Upper lobe of right lung (tissue), 1 donor: ENCODE measurements at regions not wholly inside any gene's neighbourhood (a gene's known extent, or its start where the extent isn't known, plus 50 kb on each side); places are given as distances from the start of the nearest gene placed in this dataset.

Source experiments
- ATAC-seq: fragments of 200-7000 bp; cut with Tn5 transposase; one replicate; pipeline ENCODE4 v1.9.1; 2020; ENCODE audit warnings: mild to moderate bottlenecking, moderate library complexity
- DNase-seq: peaks from one replicate; pipeline ENCODE4 v3.0.0-alpha.2; 2020
- H3K27ac ChIP-seq: fragments of 200-600 bp; one replicate; pipeline ENCODE4 v1.8.0; 2022
- H3K27me3 ChIP-seq: fragments of 200-600 bp; one replicate; pipeline ENCODE4 v1.8.0; 2022; ENCODE audit warnings: mild to moderate bottlenecking
- H3K36me3 ChIP-seq: fragments of 200-600 bp; one replicate; pipeline ENCODE4 v1.8.0; 2022
- H3K4me1 ChIP-seq: fragments of 200-600 bp; one replicate; pipeline ENCODE4 v1.8.0; 2022
- H3K4me3 ChIP-seq: fragments of 200-600 bp; one replicate; pipeline ENCODE4 v1.8.0; 2022; ENCODE audit warnings: mild to moderate bottlenecking
- H3K9me3 ChIP-seq: fragments of 200-600 bp; one replicate; pipeline ENCODE4 v1.8.0; 2022
- CTCF ChIP-seq: fragments of 200-600 bp; IDR thresholded peaks from one replicate; pipeline ENCODE4 v1.8.0; 2022; ENCODE audit warnings: antibody characterized with exemption
- intact Hi-C: fragments of 100-400 bp; cut with DNase I; formaldehyde crosslinking; loops from one replicate; pipeline ENCODE4 v1.11.0; 2022
- donor health status: DM: no; HTN: yes; CAD: no; lungs with severe emphysema.

DNA sequence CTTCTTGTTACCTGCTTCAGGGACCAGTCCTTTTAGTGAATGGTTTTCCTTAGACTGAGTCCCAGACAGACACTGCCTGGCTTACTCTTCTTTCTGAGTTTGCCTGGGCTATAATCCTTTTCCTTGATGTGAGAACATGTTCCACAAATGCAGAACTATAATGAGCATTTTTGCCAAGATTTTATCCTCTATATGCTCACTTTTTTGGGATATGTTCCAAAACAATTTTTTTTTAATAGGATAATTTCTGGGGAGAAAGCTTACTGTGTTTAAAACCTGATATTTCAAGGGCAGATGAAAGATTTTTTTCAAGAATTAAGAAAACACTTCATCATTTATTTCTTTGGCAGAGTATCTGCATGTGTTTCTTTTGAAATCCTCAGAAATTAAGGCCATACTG, 110.0 kb upstream of the TENM4 start:
- ATAC-seq (no peak), DNase-seq (no peak)
- TF ChIP-seq CTCF, result no peak
- no peaks in the 10 kb centered on the region for H3K36me3 ChIP-seq
- H3K4me3 ChIP-seq, result no peak overlapping the region
- H3K27me3 ChIP-seq, result no peaks in the 10 kb centered on the region
- no peaks in the 10 kb centered on the region for H3K4me1 ChIP-seq
- intact Hi-C loops, result no loop called here
- no peaks in the 10 kb centered on the region for H3K9me3 ChIP-seq
- H3K27ac ChIP-seq, result no peak overlapping the region

DNA sequence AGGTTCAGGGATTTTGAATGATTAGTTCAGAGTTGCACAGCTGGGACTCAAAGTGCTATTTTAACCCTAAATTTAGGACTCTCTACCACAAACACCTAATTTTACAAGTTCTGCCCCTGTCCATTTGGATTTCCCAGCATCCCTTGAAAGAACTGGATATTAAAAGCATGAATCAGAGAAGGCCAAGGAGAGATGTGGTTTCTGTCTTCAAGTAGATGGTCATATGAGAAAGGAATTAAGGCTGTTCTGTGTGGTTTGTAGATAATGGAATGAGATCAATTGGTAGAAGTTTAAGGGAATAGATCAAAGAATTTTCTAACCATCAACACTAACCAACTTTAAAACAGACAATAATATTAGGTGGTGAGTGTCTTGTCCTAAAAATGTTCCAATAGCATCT, 106.4 kb upstream of the TENM4 start:
- no peak for TF ChIP-seq CTCF
- Histone ChIP-seq H3K27me3 (no peaks in the 10 kb centered on the region), H3K27ac (no peak overlapping the region), H3K4me1 (no peaks in the 10 kb centered on the region), H3K9me3 (no peaks in the 10 kb centered on the region), H3K4me3 (no peak overlapping the region), H3K36me3 (no peaks in the 10 kb centered on the region)
- intact Hi-C loops, result no loop called here
- no peak for ATAC-seq
- no peak for DNase-seq

- H3K27me3 ChIP-seq, result no peaks in the 10 kb centered on the region
- H3K9me3 ChIP-seq, result no peaks in the 10 kb centered on the region
- H3K4me1 ChIP-seq, result no peaks in the 10 kb centered on the region
- no peak overlapping the region for H3K27ac ChIP-seq
- DNase-seq (no peak), ATAC-seq (peak; percentile 67)
- no peak for TF ChIP-seq CTCF
- H3K36me3 ChIP-seq, result no peaks in the 10 kb centered on the region
- H3K4me3 ChIP-seq, result no peak overlapping the region
- intact Hi-C loops, result no loop called here
These were observed 105.5 kb upstream of the TENM4 start for GRCh38 chr11:79546351-79546750.

DNA sequence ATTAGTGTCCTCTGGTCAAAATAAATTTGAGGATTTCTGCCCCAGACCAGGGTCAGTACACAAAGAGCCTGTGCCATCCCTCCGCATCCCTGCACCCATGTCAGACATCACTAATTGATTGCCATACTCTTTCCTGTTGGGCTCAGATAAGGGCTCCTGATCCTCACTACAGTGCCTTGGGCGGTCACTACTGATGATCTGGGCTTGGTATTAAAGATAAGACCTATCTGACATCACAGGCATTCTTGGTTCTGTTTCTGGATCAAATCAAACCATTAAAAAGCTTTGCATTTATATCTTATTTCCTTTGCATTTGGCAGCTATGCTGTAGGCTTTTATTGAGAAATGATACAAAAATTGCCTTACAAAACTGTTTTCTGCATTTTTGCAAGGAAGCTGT, 103.5 kb upstream of the TENM4 start:
- no peak for TF ChIP-seq CTCF
- Histone ChIP-seq H3K27ac (no peak overlapping the region), H3K9me3 (no peaks in the 10 kb centered on the region), H3K4me1 (no peaks in the 10 kb centered on the region), H3K36me3 (no peaks in the 10 kb centered on the region), H3K27me3 (no peaks in the 10 kb centered on the region), H3K4me3 (no peak overlapping the region)
- no peak for DNase-seq
- intact Hi-C loops, result no loop called here
- no peak for ATAC-seq

DNA sequence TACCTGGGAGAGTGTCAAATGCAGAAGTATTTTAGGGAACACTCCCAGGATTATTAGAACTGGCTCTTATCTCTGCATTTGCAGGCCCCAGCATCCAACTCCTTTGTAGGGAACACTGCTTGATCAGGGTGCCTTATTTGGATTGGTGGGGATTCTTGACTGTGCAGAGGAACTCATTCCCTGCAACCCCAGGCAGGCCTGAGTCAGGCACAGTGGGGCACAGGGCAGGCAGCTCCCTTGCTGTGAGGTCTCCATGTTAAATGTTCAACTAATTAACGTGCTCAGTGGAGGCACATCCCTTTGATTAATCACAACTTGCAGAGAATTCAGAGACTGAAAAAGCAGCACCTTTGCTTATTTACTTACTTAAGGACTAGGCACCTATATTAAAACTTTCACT, 102.3 kb upstream of the TENM4 start:
- Histone ChIP-seq H3K4me3 (no peak overlapping the region), H3K9me3 (no peaks in the 10 kb centered on the region), H3K27ac (no peak overlapping the region), H3K27me3 (no peaks in the 10 kb centered on the region), H3K4me1 (no peaks in the 10 kb centered on the region), H3K36me3 (no peaks in the 10 kb centered on the region)
- no peak for DNase-seq
- no peak for TF ChIP-seq CTCF
- intact Hi-C loops, result no loop called here
- ATAC-seq, result no peak

DNA sequence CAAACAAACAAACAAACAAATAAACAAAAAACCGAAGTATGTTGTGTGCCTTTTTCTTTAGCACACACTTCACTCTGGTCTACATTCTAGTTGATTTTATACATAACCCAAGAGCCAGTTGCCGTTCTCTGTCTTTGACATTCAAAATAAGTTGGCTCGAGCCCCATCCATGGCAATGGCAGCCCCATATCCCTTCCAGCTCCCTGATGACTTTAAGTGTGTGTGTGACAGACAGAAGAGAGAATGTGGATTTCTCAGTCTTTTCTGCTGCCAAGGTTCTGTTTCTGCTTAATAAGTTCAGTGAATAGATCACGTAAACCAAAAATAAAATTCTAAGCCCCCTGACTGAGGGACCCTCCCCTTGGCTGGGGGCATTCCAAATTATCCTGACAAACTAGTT, 100.6 kb upstream of the TENM4 start:
- H3K4me1 ChIP-seq, result no peaks in the 10 kb centered on the region

More for the DNA sequence above, 100.6 kb upstream of the TENM4 start:
- Histone ChIP-seq H3K27me3 (no peaks in the 10 kb centered on the region), H3K4me3 (no peak overlapping the region), H3K9me3 (no peaks in the 10 kb centered on the region), H3K27ac (no peak overlapping the region), H3K36me3 (no peaks in the 10 kb centered on the region)
- DNase-seq (no peak), ATAC-seq (no peak)
- intact Hi-C loops, result no loop called here
- no peak for TF ChIP-seq CTCF
